NCI-H524 (cell line): ENCODE measurements at regions not wholly inside any gene's neighbourhood (a gene's known extent, or its start where the extent isn't known, plus 50 kb on each side); places are given as distances from the start of the nearest gene placed in this dataset.
"Not testable (repeated sequence)": the region's sequence is repeated elsewhere in the genome, so short reads cannot be mapped to it uniquely, and the experiment has no call there.

ENCODE experiments used
- DNase-seq, 2 experiments: peaks; one replicate each; lab custom pipeline; 2025; lab: John Stamatoyannopoulos, UW

DNA sequence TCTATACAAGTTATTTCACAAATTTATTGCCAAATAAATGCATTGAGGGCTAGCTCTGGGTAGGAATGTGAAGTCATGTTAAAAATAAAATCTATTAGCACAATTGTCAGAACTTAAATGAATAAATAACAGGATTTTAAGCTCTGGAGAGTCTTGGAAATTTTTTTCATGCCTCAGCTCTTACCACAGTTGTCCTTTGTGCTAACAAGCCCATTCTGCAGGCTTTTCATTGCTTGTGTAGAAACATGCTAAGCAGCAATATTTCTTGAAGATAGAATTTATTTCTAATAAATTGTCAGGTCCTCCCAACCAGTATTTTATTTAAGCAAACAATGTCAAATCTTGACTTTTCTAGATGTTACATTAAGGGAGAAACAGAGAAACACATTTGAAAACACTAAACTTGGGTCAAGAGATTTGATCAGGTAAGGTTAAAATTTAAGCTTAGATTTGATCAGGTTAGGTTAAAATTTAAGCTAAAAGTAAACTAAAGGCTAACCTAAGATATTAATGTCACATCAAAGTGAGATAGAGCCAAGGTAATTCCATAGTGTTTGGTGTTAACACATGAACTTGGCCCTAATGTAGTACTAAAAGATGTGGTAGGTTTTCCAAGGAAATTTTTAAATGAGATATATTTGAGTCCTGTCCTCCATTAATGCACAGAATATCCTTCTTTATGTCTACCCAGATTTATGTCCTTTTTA, 179.1 kb upstream of the IL1RAPL1 start:
- DNase-seq: no peak

DNA sequence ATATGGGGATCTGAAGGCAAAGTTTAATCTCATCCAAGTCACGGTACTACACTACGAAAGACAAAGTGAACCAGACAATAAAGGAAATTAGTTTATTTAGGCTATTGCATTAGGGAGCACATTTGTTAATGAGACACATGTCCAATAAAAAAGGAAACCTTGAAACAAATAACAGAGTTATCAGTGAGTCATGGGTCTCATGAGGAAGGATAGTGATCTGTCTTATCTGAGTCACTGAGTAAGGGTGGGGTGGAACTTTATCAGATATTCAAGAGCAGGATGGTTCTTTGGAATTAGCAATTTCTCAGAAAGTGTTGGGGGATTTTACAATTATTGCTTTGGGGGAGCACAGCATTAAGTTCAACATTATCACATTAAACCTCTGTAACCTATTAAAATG, 188.9 kb upstream of the IL1RAPL1 start:
- DNase-seq: no peak

DNA sequence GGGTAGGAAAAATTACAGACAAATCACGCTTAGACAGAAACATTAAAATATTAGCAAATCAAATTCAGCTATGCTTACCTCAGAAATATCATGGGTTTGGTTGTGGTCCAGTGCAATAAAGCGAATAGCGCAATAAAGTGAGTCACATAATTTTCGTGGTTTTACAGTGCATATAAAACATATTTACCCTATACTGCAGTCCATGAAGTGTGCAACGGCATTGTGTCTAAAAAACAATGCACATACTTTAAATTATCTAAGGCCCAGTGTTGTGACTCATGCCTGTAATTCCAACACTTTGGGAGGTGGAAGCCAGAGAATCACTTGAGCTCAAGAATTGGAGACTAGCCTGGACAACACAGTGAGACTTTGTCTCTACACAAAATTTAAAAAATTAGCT, 195.7 kb upstream of the IL1RAPL1 start:
- DNase-seq: no peak

DNA sequence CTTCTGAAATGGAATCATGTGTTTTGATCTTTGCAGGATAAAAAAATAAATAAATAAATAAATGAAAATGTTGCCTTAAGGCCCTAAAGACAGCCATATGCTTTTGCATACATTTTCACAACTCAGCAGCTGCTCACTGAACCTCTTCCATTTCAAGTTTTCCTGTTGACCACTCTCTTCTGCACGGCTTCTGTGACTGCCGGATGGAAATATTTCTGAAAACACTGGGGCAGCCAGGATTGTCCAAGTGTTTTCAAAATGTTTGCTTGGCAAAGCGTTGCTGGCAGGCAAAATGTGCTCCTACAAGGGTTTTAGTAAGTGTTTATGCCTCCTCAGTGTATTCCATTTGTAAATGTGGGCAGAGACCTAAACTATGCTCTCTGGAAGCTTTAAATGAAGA, 208.1 kb upstream of the IL1RAPL1 start:
- DNase-seq: peak in 1 of 2 experiments; percentile 7

DNA sequence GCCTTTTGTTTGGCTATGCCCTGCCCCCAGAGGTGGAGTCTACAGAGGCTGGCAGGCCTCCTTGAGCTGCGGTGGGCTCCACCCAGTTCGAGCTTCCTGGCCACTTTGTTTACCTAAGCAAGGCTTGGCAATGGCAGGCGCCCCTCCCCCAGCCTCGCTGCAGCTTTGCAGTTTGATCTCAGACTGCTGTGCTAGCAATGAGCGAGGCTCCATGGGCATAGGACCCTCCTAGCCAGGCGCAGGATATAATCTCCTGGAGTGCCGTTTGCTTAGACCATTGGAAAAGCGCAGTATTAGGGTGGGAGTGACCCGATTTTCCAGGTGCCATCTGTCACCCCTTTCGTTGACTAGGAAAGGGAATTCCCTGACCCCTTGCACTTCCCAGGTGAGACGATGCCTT, 219.6 kb upstream of the IL1RAPL1 start:
- DNase-seq: not testable (repeated sequence)

DNA sequence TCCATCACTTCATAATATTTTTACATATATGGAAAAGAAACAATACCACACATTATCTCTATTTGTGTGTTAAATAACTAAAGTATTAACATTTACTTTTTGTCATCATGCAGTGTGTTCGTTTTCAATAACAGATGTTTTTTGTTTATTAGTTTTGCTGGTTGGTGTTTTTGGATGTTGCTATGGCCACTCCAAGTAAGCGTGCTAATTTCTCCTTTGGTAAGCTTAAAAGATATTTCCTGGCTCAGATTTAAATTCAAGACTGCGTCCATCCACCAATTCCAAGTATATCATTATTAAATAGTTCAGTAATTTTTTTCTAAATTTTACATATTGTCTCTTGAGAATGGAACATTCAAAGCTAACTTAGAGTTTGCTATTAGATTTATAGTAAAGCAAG, 235.4 kb upstream of the IL1RAPL1 start:
- no peak for DNase-seq

DNA sequence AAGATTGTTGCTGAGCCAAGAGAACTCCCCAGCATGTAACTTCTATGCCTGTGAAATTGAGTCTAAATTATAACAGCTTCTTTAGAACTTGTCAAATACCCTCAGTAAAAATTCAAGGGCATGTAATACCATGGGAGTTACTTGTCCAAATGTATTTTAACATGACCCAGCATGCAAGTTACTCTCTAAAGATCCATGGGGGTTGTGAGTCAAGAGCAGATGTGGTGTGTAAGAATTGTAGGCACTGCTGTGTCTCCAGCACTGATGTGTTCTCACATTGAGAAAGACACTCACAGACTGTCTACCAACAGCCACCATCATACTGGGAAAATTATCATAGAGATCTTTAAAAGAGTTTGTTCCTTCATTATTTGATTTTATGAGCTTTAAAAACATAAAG, 237.4 kb upstream of the IL1RAPL1 start:
- no peak for DNase-seq

DNA sequence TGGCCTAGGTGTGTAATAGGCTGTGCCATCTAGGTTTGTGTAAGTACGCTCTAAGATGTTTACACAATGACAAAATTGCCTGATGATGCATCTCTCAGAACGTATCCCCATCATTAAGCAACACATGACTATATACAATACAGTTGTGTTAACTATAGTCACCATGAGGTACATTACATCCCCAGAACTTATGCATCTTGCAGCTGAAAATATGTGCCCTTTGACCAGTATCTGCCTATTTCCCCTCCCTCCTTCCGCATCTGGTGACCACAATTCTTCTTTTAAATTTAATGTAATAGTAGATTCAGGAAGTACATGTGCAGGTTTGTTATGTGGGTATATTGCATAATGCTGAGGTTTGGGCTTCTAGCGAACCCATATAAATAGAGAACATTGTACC, 239.8 kb upstream of the IL1RAPL1 start:
- no peak for DNase-seq

DNA sequence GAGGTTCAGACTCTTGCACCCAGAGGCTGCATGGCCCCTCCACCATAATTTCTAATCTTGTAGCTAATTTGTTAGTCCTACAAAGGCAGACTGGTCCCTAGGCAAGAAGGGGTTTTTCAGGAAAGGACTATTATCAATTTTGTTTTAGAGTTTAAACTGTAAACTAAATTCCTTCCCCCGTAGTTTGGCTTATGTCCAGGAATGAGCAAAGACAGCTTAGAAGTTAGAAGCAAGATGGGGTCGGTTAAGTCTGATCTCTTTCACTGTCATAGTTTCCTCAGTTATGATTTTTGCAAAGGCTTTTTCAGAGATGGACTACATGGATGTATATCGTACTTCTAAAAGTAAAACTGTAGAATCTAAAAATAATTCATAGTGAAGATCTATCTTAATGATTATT, 258.1 kb upstream of the IL1RAPL1 start:
- DNase-seq: no peak

DNA sequence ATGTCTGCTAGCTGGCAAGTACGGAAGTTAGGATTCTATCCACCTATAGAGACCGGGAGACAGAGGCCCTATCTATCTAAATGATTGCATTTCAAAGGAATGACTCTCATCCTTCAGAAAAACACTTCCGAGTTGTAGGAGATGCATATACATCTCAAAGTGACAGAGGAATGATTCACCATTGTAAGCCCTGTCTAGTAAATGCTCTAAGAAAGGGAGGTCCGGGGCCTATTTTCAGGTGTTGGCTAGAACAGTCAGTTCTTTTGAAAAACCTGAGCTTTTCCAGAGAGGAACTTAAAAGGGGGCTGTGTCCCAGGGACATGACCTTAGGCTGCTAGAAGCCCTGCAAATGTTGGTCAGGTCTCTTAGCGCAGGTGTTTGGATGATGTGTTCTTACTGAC, 262.9 kb upstream of the IL1RAPL1 start:
- DNase-seq: no peak

DNA sequence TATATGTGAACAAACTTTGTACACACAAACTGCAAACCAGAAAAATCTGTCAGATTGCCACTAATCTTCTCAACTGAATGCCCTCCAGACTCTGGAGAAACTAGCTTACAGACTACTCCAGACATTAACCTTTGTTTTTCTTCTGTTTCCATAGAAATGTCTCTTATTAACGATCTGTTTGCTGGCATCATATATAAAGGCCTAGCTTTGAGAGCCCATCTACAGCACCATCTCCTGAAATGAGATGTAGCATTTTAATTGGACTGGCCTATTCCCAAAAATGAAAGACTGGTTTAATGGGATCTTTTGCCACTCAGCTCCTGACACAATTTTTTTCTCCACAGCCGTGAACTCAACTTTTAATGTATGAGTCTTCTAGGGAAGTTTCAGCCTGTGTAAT, 266.0 kb upstream of the IL1RAPL1 start:
- no peak for DNase-seq

DNA sequence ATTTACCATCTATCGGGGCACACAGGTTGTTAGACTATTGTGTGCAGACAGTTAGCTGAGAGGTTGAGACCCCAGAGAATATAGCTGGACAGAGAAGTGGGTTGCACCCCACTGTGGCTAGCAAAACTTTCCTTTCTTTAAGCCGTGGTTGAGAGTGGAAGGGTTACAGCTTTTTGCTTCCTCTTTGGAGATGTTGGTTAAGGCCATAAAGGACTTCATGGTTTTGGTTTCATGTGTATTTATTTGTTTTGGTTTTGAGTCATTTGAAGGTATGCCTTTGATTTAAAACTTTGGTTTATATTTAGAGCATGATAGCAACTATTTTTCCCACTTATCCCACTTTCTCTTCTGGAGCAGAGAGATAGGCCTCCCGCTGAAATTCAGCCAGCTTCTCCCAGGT, 274.3 kb upstream of the IL1RAPL1 start:
- DNase-seq: no peak

DNA sequence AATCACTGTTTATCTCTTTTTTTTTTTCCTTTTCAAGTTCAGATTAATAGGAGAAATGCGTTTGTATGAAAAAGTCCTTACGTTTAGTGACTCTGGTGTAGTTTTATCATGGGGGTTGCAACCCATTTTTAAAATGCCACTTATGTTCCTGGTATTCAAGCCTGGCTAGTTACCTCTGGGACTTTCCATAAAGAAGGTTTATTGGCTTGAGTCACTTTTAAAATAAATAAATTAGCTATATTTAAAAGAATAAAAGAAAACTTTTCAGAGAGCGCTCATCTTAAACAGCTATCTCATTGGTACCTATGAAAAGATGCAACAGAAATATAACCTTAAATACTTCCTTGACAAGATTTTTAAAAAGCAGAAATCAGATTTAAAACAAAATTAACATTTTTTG, 275.0 kb upstream of the IL1RAPL1 start:
- DNase-seq: no peak

DNA sequence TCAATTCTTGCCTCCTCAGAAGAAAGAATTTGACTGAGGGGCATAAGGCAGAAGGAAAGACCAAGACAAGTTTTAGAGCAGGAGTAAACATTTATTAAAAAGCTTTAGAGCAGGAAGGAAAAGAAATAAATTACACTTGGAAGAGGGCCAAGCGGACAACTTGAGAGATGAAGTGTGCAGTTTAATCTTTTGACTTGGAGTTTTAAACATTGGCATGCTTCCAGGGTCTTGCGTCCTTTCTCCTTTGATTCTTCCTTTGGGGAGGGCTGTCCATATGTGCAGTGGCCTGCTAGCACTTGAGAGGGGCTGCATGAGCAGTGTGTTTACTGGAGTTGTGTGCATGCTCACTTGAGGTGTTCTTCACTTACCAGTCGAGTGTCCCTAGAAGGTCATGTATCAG, 275.8 kb upstream of the IL1RAPL1 start:
- DNase-seq: peak; percentile 79 to 87

DNA sequence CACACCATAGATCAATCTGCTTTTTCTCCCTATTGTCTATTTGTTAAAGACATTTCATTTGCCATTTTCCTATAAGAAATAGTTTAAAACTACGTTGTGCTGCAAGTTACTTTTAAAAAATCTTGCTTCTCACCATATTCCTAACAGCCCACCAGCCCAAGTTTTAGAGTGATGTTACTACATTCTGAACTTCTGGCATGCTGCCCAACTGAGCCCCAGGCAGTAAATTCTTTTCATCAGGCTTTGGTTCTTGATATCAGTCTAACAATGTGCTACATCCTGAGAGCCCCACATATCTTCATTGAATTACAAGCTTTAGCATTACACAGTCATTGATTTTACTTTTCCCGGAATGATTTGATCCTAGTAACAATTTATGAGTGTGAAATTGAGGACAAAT, 283.8 kb upstream of the IL1RAPL1 start:
- DNase-seq: no peak

DNA sequence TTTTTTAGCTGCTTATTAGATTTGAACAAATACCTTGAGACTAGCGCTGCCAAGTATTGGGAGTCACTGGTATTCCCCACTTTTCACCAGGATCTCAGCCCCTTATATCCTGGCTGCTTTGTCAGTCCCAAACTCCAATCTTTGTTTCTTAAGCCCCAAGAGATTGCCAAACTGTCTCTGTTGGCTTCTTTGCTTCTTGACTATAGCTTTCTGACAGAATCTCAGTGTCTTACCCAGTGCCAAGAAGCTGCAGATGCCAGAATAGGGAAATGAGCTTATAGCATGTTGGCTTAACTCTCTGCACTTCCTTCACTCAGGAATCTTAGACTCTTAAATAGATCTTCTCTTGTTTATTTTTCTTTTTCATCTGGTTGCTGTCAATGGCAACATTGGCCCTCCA, 297.5 kb upstream of the DCAF8L1 start:
- no peak for DNase-seq

DNA sequence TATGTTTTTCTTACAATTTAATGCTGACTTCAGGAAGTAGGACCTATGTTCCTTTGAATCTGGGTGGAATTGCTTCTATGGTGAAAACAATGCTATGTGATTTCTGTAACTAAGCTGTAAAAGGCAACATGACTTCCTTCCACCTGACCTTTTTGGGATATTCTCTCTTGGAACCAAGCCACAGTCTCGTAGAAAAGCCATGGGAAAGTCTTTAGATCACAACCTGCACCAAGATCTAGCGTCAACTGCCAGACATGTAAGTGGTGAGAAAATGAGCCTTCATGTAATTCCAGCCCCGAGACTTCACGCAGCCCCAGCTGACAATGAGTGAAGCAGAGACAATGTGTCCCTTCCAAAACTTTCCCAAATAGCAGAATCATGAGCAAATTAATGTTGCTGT, 297.0 kb upstream of the DCAF8L1 start:
- DNase-seq: no peak

DNA sequence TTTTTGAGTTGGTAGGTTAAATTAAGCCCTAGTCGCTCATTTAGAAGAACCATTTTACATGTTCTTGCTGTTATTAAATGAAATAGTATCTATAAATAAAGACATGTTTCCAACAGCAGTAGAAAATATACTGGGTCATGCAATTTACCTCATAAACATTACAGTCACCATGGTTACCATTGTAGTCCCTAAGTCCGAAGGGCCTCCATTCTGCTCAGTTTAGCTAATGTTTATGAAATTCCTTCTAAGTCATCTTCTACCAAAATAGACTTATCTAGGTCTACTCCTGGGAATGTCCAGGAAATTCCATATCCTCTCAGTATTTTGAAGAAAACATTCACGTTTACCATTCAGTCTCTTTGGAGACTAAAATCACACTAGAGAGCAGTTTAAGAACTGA, 292.5 kb upstream of the DCAF8L1 start:
- DNase-seq: no peak

DNA sequence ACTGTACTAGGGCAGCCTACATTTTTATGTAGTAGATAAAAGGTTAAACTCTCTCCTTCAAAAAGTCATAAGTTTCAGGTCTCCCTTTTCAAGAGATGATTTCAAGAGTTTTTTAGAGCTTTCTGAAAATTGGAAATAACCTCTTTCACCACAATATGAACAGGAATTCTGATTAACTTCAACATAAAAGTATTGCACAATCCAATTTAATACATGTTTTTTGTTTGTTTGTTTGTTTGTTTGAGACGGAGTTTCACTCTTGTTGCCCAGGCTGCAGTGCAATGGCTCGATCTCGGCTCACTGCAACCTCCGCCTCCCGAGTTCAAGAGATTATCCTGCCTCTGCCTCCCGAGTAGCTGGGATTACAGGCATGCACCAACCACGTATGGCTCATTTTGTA, 265.4 kb upstream of the DCAF8L1 start:
- DNase-seq: no peak

DNA sequence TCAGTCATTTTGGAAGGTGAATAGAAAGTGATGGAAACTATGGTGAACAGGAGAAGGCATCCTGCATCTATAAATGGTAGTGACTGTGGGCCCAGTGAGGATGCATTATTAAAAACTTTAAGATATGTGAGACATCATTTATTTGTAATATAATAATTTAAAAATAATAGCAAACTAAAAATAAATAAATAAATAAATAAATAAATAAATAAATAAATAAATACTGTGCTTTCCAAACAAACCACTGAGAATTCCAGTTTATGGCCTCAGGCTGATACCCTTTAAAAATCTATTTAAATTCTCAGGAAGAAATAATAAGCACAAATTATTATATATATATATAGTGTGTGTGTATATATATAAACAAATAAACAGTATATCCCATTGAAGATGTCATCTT, 248.0 kb upstream of the DCAF8L1 start:
- no peak for DNase-seq

DNA sequence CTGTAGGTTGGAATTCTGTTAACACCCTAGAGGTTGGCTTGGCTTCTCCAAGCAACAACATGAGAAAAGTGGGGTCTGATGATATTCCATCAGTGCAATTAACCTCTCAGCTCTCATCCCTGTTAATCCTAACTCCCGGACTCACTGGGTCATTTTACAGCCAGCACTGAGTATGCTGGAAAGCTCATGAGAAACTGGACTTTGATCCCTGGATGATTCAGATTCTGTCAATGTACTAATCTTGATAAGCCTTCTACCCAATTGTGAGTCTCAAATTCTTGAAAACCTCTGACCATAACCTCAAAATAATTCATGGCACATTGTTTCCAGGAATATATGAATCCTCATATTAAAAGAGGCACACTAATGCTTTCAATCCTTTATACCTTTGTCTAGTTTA, 244.3 kb upstream of the DCAF8L1 start:
- DNase-seq: peak in 1 of 2 experiments; percentile 53

DNA sequence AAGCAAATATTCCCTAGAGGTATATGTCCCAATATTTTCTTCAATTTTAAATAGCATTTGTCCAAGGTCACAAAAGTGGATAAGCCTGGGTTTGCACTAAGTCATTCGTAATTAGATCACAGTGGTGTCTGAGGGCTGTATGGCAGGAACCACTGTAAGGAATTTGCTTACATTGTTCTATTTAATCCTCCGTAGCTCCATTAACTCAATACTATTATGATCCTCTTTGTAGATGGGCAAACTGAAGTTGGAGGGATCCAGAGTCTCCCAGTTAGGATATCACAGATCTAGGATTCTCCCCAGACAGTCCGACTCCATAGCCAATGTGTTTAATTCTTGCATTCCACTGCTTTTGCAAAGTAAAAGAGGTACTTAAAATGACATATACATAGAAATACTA, 242.7 kb upstream of the DCAF8L1 start:
- no peak for DNase-seq

DNA sequence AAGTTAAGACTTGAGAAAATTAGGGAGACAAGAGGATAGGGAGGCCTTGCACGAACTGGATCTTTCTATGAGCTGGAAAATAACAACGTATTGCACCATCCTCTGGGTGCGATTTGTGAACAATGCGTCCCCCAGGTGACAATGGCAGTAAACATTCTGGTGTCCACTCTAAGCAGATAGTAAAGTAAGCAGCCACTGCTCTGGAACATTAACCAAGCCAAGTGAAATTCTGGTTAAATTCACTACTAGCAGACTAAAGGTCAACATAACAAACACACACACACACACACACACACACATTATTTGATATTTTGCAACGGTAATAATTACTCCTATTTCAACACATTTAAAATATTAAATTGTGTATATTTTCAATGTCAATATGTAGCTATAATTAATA, 242.2 kb upstream of the DCAF8L1 start:
- DNase-seq: no peak

DNA sequence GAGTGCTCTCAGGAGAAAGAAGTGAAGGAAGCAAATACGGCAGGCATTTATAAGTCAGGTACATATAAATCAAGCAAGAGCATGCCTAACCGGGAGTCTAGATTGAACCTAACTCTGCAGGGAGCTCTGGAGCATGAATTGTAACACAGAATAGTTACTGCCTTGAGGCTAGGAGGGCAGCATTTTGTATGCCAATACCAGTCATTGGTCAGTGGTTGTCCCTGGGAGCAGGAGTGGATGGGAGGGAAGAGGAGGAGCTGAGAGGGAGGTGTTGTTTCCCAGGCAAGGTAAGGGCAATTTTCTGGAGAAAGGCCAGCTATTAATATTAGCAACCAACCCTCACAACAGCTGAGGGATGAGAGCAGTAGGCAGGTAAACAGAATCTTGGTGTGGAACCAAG, 224.7 kb upstream of the DCAF8L1 start:
- DNase-seq: no peak

DNA sequence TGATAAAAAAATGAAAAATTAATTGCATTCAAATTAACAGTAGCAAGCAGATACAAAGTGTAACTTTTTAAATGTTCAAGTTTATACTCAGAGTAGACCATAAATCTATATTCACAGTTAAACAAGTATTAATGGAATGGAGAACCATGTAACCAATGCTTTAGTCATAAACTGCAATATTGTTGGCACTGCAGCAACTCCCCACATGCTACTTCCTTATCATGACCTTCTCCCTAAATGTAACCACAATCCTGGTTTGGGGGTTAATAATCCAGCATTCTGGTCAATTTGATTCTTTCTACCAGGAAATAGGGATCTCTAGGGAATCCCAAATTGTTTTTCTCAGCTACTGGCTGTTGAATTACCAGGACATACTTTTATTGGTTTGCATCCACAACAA, 223.9 kb upstream of the DCAF8L1 start:
- no peak for DNase-seq
